GM12878 (cell line): ENCODE measurements at regions not wholly inside any gene's neighbourhood (a gene's known extent, or its start where the extent isn't known, plus 50 kb on each side); places are given as distances from the start of the nearest gene placed in this dataset.

Experiments
- ATAC-seq: fragments of 200-7000 bp; cut with Tn5 transposase; 3 replicates; pipeline ENCODE4 v1.9.1; 2020; ENCODE audit warnings: mild to moderate bottlenecking, moderate library complexity
- BruUV-seq: library from RNA; stranded (reverse); fragments of 400-500 nt; replicated peaks from 2 replicates; lab custom pipeline; 2021; lab: Mats Ljungman, UMichigan
- CTCF ChIA-PET: fragments of 300-600 bp; sonication (Branson Sonifier 250); formaldehyde crosslinking; extraction: SDS; loops from one replicate; lab custom pipeline; 2021; ENCODE audit warnings: inconsistent platforms; lab: Yijun Ruan, JAX
- POLR2A ChIA-PET: fragments of 350-600 bp; formaldehyde crosslinking; extraction: SDS; loops from one replicate; lab custom pipeline; 2021; ENCODE audit warnings: inconsistent platforms; lab: Charles Lee
- RAD21 ChIA-PET: fragments of 300-600 bp; sonication (Branson Sonifier 250); formaldehyde crosslinking; loops from one replicate; lab custom pipeline; 2023; ENCODE audit warnings: antibody characterized with exemption; ENCODE audit not compliant: unreplicated experiment; lab: Charles Lee
- SMC1A ChIA-PET: fragments of 300-600 bp; sonication (Branson Sonifier 250); formaldehyde crosslinking; loops from one replicate; lab custom pipeline; 2023; ENCODE audit not compliant: unreplicated experiment, uncharacterized antibody; lab: Charles Lee
- DNase-seq: peaks from one replicate; pipeline ENCODE4 v3.0.0-alpha.2; 2011; ENCODE audit warnings: low read depth, low spot score
- FAIRE-seq: peaks from 3 replicates; lab custom pipeline; 2011; peaks lifted over from hg19 to GRCh38; lab: Jason Lieb, UNC
- H2AFZ ChIP-seq: 2 replicates; pipeline ENCODE4 v1.6.0; 2011; ENCODE audit warnings: low read depth, low read length, control low read depth; ENCODE audit not compliant: control insufficient read depth
- H3K27ac ChIP-seq: 2 replicates; pipeline ENCODE4 v1.5.1; 2011; ENCODE audit warnings: control low read depth; ENCODE audit not compliant: control insufficient read depth, insufficient read depth
- H3K27me3 ChIP-seq, 2 experiments: replicated peaks in 1 of 2; 2 replicates each; pipeline versions ENCODE4 v1.6.0 to v1.6.1; 2011; ENCODE audit warnings: low read length in 1 of 2; ENCODE audit not compliant: control insufficient read depth in 2 of 2, insufficient read depth in 2 of 2
- H3K36me3 ChIP-seq, 2 experiments: 2 replicates each; pipeline ENCODE4 v1.5.1; 2011; ENCODE audit warnings: low read length in 1 of 2; ENCODE audit not compliant: control insufficient read depth in 2 of 2, insufficient read depth in 2 of 2
- H3K4me1 ChIP-seq: 2 replicates; pipeline ENCODE4 v1.6.1; 2011; ENCODE audit warnings: mild to moderate bottlenecking, low read length, moderate library complexity, mixed read lengths; ENCODE audit not compliant: control insufficient read depth, insufficient read depth
- H3K4me2 ChIP-seq: 2 replicates; pipeline ENCODE4 v1.6.0; 2011; ENCODE audit warnings: control low read depth; ENCODE audit not compliant: control insufficient read depth, insufficient read depth
- H3K4me3 ChIP-seq: fragments of 200-600 bp; sonication (generic); 2 replicates; pipeline ENCODE4 v1.5.1; 2016
- H3K79me2 ChIP-seq: 2 replicates; pipeline ENCODE4 v1.6.0; 2011; ENCODE audit warnings: low read length; ENCODE audit not compliant: control insufficient read depth, insufficient read depth
- H3K9ac ChIP-seq: 2 replicates; pipeline ENCODE4 v1.8.0; 2011; ENCODE audit warnings: low read length, control low read depth, mixed read lengths; ENCODE audit not compliant: control insufficient read depth, insufficient read depth
- H3K9me3 ChIP-seq: replicated peaks from 3 replicates; pipeline ENCODE4 v1.5.1; 2011; ENCODE audit warnings: mild to moderate bottlenecking, low read length; ENCODE audit not compliant: control insufficient read depth, insufficient read depth
- H4K20me1 ChIP-seq: 2 replicates; pipeline ENCODE4 v1.6.0; 2011; ENCODE audit not compliant: control insufficient read depth, insufficient read depth
- ASH2L ChIP-seq: fragments of 300-600, 200-600 bp; sonication (generic); IDR thresholded peaks from 2 replicates; pipeline ENCODE4 v1.6.1; 2017; ENCODE audit warnings: low read depth, mild to moderate bottlenecking, borderline replicate concordance
- BHLHE40 ChIP-seq, 2 experiments: fragments of 450-650 bp in 1 of 2; IDR thresholded peaks; 2 replicates each; pipeline ENCODE4 v1.6.1; 2011 to 2017; ENCODE audit warnings: low read depth in 2 of 2, borderline replicate concordance in 1 of 2, improper control_type of control experiment in 1 of 2, low read length in 1 of 2, mild to moderate bottlenecking in 1 of 2
- CBX5 ChIP-seq: sonication (generic); IDR thresholded peaks from 2 replicates; pipeline ENCODE4 v1.6.1; 2016; ENCODE audit warnings: low read depth, moderate library complexity, mild to moderate bottlenecking, inconsistent platforms
- HDGF ChIP-seq: fragments of 450-650 bp; IDR thresholded peaks from 2 replicates; pipeline ENCODE4 v1.6.1; 2016; ENCODE audit warnings: antibody characterized with exemption
- MYB ChIP-seq: fragments of 150-350 bp; IDR thresholded peaks from 2 replicates; pipeline ENCODE4 v1.6.1; 2014; ENCODE audit warnings: mild to moderate bottlenecking, low read depth, low read length, borderline replicate concordance
- NFYA ChIP-seq: IDR thresholded peaks from 2 replicates; pipeline ENCODE4 v1.6.1; 2011; ENCODE audit warnings: low read depth, mild to moderate bottlenecking, low read length, improper control_type of control experiment, borderline replicate concordance
- NR2F1 ChIP-seq: fragments of 450-650 bp; conservative IDR thresholded peaks from 2 replicates; pipeline ENCODE4 v1.6.1; 2017; ENCODE audit warnings: mild to moderate bottlenecking
- NRF1 ChIP-seq: conservative IDR thresholded peaks from 2 replicates; pipeline ENCODE4 v1.6.1; 2011; ENCODE audit warnings: mild to moderate bottlenecking, low read depth, low read length, improper control_type of control experiment
- PRDM15 ChIP-seq: fragments of 450-650 bp; formaldehyde crosslinking; IDR thresholded peaks from 2 replicates; pipeline ENCODE4 v1.4.0; 2020; ENCODE audit warnings: mild to moderate bottlenecking, moderate library complexity
- RUNX3 ChIP-seq: IDR thresholded peaks from 2 replicates; pipeline ENCODE4 v1.6.1; 2012; ENCODE audit warnings: low read length, inconsistent platforms
- SMAD5 ChIP-seq: IDR thresholded peaks from 2 replicates; pipeline ENCODE4 v1.6.1; 2016; ENCODE audit warnings: antibody characterized with exemption, low read depth
- SREBF2 ChIP-seq: IDR thresholded peaks from 2 replicates; pipeline ENCODE4 v1.6.1; 2012; ENCODE audit warnings: mild to moderate bottlenecking, low read length
- TARDBP ChIP-seq: IDR thresholded peaks from 2 replicates; pipeline ENCODE4 v1.6.1; 2016; ENCODE audit warnings: borderline replicate concordance
- WGBS: methylation state at CpG from one replicate; pipeline ENCODE4 v1.1.6; 2016; ENCODE audit warnings: low lambda C conversion rate; ENCODE audit not compliant: insufficient replicate concordance, insufficient coverage; ENCODE audit errors: missing lambda C conversion rate; 5-methylcytosine and 5-hydroxymethylcytosine counted together
- in situ Hi-C: fragments of 300-500 bp; cut with MboI; formaldehyde crosslinking; loops from 9 replicates; pipeline ENCODE4 v1.14.3; 2018; ENCODE audit warnings: mixed read lengths
- intact Hi-C: fragments of 100-400 bp; cut with micrococcal nuclease; formaldehyde crosslinking; loops from one replicate; pipeline ENCODE4 v1.14.2; 2022; ENCODE audit not compliant: unreplicated experiment
- TF ChIP-seq, protein P1 (sequence below): fragments of 450-650 bp; formaldehyde crosslinking; IDR thresholded peaks from 2 replicates; pipeline ENCODE4 v1.4.0; 2022; ENCODE audit warnings: mild to moderate bottlenecking, moderate library complexity

- SMC1A ChIA-PET = no interaction called here
- intact Hi-C loops = no loop called here
Observed at GRCh38 chr5:38048400-38048799, 208.6 kb upstream of the GDNF start.

More at GRCh38 chr5:38048400-38048799, 208.6 kb upstream of the GDNF start:
- Histone ChIP-seq H3K4me3 (no peak overlapping the region), H3K4me2 (no peak overlapping the region), H3K36me3 (no peaks in the 10 kb centered on the region), H4K20me1 (no peaks in the 10 kb centered on the region), H3K9me3 (no peaks in the 10 kb centered on the region), H2AFZ (no peak overlapping the region), H3K27me3 (no peaks in the 10 kb centered on the region; a peak in 1 of 4 replicates), H3K4me1 (no peaks in the 10 kb centered on the region)
- ChIA-PET RAD21 (interaction anchor here (0.7 kb wide), 1 partner anchor 144 kb away, joined by 3 read pairs; no protein-coding TSS in a partner anchor), POLR2A (interaction anchor here (0.6 kb wide), 1 partner anchor 91 kb away, joined by 3 read pairs; no protein-coding TSS in a partner anchor)
- in situ Hi-C loops = no loop called here
- FAIRE-seq = no peak
- TF ChIP-seq ASH2L (no peak), NR2F1 (no peak), SMAD5 (no peak), CBX5 (no peak), PRDM15 (no peak), MYB (no peak), HDGF (no peak), RUNX3 (no peak), NRF1 (no peak), TARDBP (no peak), SREBF2 (no peak), NFYA (no peak), BHLHE40 (IDR thresholded peaks at IDR 0.05; ENCODE audit: borderline replicate concordance in 1 of 2, low read depth in 2 of 2, low read length in 1 of 2) (no peak)
- TF ChIP-seq, protein P1, sequence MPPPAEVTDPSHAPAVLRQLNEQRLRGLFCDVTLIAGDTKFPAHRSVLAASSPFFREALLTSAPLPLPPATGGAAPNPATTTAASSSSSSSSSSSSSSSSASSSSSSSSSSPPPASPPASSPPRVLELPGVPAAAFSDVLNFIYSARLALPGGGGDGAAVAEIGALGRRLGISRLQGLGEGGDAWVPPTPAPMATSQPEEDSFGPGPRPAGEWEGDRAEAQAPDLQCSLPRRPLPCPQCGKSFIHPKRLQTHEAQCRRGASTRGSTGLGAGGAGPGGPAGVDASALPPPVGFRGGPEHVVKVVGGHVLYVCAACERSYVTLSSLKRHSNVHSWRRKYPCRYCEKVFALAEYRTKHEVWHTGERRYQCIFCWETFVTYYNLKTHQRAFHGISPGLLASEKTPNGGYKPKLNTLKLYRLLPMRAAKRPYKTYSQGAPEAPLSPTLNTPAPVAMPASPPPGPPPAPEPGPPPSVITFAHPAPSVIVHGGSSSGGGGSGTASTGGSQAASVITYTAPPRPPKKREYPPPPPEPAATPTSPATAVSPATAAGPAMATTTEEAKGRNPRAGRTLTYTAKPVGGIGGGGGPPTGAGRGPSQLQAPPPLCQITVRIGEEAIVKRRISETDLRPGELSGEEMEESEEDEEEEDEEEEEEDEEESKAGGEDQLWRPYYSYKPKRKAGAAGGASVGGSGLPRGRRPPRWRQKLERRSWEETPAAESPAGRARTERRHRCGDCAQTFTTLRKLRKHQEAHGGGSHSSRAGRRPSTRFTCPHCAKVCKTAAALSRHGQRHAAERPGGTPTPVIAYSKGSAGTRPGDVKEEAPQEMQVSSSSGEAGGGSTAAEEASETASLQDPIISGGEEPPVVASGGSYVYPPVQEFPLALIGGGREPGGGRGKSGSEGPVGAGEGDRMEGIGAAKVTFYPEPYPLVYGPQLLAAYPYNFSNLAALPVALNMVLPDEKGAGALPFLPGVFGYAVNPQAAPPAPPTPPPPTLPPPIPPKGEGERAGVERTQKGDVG (CRISPR knock-in tag) = no peak
- TF ChIP-seq, all 136 proteins: peak for 0
- H3K79me2 ChIP-seq = no peaks in the 10 kb centered on the region
- no TSS peak for BruUV-seq
- H3K9ac ChIP-seq = no peak overlapping the region
- no peak overlapping the region for H3K27ac ChIP-seq
- 0% methylated on average over 3 of the region's 3 CpGs for WGBS
- CTCF ChIA-PET = no interaction called here
- no peak for DNase-seq
- no peak for ATAC-seq
